Ecto neural progenitor cell (in vitro differentiated cells): ENCODE measurements at regions not wholly inside any gene's neighbourhood (a gene's known extent, or its start where the extent isn't known, plus 50 kb on each side); places are given as distances from the start of the nearest gene placed in this dataset.
"Not testable (repeated sequence)": the region's sequence is repeated elsewhere in the genome, so short reads cannot be mapped to it uniquely, and the experiment has no call there.

Experiments
- DNase-seq: peaks from one replicate; pipeline ENCODE4 v3.0.0-alpha.2; 2018; ENCODE audit warnings: low spot score

DNA sequence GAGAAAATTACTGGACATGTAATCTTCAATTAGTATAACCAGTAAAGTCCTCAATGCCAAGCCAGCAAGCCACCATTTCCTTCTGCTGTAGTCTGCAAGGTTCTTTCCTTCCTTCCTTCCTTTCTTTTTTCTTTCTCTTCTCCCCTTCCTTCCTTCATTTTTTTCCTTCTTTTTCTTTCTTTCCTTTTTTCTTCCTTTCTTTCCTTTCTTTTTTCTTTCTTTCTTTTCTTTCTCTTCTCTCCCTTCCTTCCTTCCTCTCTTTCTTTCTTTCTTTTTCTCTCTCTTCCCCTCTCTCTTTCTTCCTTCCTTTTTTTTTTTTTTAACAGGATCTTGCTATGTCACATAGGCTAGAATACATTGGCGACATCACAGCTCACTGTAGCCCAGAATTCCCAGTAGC, 369.8 kb downstream of the SEMA3D start:
- no peak for DNase-seq

DNA sequence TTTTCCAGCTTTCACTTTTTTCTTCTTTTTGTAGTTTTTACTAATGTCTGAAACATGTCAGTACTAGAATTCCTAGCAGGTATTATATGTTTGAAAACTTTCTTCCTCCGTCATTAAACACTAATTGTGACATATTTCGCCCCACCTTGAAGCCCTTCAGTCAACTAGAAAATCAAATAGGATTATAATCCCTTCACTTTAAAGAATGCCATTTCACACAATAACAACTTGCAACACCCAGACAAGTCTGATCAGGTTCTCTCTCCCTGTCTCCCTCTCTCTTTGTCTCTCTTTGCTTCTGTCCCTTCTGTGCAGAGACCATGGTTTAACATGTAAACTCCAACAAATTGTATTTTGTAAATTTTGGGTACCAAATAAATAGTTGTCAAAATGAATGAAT, 373.5 kb downstream of the SEMA3D start:
- no peak for DNase-seq

DNA sequence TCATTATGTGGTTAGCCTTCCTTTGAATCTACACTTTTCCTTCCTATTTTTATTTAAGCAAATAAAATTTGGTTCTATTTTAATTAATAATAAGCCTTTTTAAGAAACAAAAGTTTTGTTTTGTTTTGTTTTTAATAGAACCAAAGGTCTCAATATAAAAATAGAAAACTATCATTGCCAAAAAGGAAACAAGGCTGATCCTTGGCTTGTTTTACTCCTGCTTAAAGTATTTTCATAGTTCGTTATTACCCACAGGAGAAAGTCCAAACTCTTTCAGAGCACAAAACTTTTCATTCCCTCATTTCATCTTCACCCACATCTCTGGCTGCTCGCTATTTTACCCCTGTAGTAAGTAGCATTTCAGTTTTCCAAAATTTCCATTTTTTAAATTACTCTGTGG, 374.8 kb downstream of the SEMA3D start:
- DNase-seq, result no peak

DNA sequence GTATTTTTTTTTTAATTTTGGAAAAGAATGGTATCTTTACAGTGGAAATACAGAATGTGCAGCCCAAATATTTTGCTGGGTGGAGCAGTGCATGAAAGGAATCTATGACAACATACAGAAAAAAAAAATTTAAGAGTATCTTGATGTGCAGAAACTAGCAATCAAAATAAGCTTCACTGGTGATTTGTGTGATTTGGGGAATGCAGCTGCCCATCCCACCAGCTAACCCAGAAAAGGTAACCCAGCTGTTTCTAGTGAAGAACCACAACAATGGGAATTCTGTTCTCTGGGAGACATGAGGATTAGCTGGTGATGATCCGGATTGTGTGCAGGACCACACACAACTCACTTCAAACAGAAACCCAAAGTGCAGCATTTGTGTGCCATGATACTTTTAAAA, 375.5 kb downstream of the SEMA3D start:
- DNase-seq, result peak; percentile 52

DNA sequence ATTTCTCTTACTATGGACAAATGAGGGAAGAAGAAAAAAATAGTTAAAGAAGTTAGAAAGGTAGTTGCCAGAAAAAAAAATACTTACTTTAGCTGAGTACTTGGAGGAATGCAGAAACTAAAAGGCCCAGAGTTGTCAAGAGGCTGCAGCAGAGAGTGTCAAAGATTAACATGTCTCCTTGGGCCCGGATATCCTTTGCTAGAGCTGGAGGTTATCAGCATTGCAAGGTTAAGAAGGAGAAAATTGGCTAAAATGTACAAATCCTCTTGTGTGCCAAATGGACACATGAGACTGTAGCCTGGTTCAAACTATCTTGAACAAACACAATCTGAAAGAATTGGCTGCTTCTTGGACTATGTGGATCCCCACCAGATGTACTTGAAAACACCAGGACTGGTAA, 377.0 kb downstream of the SEMA3D start:
- no peak for DNase-seq

DNA sequence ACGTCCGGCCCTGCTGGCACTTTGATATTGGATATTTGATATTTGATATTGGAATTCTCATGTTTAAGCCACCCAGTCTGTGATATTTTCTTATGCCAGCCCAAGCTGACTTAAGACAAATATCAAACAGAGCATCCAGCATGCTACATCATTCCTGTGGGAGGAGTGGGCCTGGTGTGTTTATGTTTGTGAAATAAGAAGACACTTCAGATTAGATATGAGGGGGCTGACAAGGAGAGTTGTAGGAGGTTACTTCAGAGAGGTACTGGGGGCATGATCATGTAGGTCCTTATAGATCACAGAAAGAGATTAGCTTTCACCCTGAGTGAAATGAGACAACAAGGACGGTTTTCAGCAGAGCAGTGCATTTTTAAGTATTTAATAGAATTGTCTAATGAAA, 382.9 kb downstream of the SEMA3D start:
- DNase-seq, result no peak

DNA sequence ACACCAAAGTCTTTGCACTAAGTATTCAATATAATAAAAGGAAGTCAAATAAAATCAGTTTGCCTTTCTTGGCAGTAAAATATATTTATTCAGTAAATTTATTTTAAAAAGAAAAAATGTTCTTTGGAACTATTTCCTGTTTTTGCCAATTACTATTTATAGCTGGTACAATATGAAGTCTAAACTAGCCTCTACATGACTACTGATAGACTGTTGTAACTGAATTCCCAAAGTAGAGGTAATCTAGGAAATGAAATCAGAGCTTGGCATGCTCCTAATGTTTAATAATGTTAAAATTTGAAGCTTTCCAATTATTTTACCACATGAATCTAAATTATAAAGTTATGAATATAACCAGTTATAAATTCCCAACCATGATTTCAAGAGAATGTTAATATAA, 385.5 kb downstream of the SEMA3D start:
- DNase-seq, result no peak

DNA sequence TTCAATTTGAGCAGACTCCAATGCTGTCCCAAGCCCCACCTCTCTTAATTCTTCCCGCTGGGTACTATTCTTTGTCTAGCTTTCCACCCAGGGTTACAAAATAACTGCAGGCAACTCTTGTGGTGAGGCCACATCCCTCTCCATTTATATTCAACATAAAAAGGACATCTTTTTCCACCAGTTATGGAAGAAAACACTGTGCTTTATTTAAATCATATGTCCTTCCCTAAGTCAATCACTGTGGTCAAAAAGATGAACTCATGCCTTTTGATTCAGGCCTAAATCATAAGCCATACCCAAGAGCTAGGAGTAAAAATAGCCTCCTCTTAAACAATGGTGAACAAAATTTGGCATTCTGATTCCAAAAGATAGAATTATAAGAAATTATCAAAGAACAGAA, 386.0 kb downstream of the SEMA3D start:
- DNase-seq, result no peak

DNA sequence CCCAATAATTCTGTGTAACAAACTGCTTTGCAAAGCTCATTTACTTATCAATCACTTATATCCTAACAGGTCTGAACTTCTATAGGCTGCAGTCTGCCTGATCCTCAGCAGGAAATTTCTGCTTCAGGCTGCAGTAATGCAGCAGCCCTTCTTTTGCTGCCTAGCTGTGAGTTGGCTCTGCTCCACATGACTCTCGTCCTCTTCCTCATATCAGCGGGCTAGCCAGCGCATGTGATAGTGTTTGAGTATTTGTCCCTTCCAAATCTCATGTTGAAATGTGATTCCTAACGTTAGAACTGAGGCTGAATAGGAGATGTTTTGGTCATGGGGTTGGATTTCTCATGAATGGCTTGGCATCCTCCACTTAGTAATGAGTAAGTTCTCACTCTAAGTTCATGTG, 387.8 kb downstream of the SEMA3D start:
- no peak for DNase-seq

DNA sequence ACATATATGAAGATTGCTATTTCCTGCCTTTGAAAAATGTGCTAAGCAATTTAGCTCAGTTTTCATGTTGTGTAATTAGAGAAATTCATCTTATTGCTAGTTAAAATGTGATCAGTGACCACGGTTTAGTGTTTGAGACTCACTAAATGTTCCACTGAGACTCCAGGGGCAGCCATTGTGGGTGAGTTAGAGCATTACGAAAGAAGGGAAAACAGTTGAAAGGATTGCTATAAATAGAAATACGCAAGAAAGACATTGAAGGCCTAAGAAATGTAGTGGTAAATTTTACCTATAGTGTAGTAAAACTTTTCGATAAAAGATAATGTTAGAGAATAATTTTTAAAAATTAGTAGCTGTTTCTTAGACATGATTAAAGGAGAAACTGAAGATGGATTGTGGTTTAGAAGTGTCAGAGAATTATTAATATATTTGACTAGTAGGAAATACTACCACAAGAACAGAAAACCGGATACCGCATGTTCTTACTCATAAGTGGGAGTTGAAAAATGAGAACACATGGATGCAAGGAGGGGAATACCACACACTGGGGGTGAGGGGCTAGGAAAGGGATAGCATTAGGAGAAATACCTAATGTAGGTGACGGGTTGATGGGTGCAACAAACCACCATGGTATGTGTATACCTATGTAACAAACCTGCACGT, 394.5 kb downstream of the SEMA3D start:
- no peak for DNase-seq

DNA sequence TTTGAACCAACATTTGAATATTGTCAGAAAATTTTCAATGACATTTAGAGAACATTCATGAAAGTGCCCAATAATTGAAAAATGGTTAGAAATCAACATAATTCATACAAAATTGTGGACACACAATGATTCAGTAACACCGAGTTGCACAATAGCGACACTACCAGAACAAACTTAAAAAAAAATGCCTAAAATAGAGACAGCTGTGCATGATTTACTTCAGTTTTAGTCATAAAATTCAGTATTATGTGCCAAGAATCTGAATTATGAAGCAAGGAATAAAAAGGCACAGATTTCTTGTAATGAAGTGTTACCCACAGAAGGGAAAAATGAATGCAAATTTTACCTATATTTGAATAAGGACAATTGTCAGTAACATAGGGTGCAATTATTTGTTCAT, 396.0 kb downstream of the SEMA3D start:
- no peak for DNase-seq

DNA sequence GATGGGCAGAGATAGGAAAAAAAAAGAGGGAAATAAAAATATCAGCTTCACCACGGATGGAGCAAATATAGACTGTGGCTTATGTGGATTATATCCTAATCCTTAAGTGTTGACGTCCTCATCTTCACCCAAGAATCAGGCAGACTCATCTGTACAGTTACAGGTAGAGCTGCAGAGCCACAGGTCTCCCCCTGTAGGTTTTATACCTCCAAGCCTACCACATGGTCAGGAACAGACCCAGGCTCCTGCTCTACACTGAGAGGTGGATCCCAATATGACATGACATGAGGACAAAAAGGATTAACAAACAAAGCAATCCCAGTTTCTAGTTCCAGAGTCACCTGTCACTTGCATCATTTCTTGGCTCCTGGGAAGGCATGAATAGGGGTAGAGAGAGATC, 400.8 kb downstream of the SEMA3D start:
- no peak for DNase-seq

DNA sequence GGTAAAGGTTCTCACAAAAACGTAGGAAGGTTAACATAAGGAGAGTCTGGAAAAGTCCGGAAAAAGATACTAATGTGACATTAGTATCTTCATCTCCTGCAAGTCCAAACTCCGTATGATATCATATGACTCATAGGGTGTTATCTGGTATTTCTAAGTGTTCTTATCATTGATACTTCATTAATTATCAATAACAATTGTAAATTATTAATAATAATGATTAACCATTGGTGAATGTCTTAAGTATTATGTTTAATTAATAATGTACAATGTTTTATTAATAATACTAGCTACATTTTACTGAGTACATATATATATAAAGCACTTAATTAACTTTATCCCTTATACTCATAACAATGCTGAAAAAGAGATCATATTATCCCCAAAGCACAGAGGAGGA, 402.4 kb downstream of the SEMA3D start:
- DNase-seq, result no peak

DNA sequence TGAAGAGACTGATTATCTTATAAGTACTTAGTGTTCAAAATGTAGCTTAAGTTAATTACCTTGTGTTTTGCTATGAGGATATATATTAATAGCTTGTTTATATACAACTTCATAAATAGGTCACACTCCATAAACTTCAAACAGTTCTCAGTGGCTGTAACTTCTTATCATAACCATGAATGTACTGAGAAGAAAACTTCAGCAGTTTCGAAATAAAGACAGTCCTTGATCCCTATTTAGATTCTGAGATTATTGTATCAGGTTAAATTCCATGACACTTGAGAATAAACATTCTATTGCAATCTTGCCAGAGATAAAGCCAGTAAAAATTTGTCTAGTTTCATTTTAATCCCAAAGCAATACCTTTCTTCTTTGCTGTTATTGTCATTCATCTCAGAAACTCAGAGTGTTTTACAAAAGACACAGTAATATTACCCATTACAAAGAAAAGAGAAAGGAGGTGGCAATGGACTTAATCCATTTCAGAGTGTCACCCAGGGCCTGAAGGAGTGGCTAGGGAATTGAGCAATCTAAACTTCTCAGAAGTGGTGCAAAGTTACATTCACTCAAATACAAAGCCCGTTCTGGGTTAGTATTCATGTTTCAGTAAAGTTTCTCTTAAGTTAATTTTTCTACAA, 403.6 kb downstream of the SEMA3D start:
- no peak for DNase-seq

DNA sequence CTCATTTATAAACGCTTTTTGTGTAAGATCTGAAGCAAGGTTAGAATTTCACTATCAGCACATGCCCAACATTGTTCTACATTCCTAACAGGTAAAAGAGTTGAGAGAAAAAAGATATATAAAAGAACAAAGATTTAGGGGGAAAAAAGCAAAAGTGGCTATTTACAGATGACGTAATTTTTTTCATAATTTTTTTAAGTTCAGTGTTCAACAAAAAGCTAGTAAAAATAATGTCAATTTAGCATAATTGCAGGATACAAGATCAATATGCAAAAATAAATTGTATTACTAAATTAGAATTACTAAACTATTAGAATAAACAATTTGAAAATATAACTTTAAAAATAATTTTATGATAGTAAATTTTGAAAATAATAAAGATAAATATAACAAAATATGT, 405.0 kb downstream of the SEMA3D start:
- no peak for DNase-seq

DNA sequence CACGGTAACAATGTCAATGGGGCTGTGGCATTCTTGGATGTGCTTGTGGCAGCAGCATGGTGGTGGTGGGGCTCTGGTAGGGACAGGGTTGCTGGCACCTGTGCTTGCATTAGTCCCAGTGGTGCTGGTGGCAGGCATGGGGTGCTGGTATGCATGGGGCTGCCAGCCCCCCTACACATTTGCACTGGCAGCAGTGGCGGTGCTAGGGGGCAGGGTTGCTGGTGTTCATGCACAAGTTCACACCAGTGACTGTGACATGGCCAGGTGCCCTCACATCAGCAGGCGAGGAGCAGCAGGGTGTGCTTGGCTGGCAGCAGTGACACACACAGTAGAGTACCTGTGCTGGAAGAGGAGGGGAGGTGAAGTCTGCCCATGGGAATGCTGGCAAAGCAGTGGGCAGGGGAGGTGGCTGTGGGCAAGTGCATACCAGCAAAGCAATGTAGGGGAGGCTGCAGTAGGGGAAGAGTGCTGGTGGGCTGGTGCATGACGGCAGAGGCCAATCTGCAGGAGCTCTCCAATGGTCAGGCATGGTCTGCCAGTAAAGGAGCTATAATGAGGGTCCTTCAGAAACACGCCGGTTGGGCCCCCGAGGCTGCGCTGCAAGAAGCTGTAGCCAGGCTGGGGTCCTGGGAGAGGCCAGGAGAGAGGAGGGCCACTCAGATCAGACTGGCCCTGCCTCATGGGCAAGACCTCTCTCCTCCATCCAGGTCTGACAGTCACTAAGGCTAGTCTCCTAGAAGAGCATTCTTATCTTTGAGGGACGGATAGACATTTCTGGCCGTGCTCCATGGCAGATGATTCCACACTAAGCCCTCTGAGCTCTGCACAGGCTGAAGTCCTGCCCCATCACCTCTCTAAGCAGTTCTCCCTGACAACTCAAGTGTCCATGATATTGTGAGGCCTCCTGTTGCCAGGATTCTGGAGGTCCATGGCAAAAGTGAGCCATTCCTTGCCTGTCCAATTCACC, 406.4 kb downstream of the SEMA3D start:
- no peak for DNase-seq

DNA sequence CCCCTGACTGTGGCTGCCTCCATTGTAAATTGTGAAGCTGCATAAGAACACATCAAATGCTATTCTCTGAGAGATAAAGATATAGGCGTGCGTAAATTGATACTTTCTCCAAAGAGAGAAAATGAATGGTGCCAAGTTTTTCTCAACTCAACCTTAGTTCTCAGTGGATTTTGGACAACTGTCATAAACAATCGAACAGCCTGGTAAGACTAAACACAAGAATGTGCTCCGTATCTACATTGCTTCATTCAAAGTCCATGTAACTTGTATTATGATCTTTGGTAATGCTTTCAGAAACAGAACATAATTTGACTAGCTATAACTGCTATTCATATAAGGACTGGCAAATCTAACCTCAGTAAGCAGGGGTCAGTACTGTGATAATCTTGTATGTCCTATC, 429.1 kb downstream of the SEMA3D start:
- no peak for DNase-seq

DNA sequence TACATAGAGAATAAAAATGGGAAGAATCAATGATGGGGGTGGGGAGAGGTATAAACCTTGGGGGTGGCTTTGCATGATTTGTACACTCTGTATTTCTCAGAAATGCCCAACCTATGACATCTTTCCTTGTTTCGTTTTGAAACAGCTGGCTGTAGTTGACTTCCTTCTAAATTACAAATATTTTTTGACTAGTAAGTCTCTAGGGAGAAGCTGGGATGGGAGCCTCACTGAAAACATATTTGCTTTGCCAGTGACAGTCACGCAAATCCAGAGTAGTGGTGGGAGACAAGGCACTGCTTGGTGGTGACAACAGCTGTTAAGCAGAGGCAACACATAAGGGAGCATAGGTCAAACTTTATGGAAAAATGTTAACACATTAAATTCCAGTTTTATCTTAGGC, 440.5 kb downstream of the SEMA3D start:
- no peak for DNase-seq

DNA sequence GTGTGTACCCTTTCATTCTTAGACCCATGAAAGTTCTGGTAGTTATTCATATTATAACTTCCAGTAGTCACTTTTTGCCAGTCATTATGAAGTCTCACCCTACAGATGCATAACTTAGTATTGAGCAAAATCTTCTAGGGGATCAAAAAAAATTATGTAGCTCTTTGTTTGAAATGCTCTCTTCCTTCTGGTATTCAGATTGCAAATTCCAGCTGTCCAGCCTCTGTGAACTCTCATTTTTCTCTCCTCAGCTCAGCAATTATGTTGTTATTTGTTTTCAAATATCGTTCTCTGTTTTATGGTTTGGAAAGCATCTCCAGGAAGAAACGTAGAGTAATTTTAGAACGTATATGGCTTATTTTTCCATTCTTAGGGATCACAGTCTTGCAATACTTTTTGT, 442.5 kb downstream of the SEMA3D start:
- DNase-seq, result no peak

DNA sequence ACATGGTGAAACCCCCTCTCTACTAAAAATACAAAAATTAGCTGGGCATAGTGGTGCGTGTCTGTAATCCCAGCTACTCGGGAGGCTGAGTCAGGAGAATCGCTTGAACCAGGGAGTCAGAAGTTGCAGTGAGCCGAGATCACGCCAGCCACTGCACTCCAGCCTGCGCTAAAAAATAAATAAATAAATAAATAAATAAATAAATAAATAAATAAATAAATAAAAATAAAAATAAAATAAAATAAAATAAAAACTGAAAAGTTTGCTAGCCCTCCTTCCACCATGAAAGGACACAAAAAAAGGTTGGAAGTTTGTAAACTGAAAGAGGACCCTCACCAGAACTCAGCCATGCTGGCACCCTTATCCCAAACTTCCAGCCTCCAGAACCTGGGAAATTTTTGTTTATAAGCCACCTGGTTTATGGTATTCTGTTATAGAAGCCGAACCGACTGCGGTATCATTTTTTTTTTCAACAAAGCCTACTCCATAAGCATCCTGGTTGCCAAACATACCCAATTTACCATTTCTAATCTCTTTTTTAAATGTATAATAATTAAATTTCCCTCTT, 448.2 kb downstream of the SEMA3D start:
- no peak for DNase-seq

DNA sequence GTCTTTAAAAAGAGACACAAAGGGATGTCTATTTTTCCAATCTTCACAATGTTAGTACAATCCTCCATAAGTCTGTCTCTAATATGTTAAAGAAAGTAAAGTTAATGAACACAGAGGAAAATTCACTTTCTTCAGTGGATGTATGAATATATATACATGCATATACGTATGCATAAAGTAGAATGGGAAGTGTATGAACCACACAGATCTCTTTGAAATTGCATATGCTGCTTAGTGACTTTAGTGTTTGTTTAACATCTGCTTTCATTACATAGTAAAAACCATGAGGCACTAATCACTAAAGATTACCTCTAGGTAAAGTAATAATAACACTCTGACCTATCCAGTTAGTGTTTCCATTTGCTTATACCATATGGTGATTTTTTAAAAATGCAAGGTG, 451.2 kb downstream of the SEMA3D start:
- DNase-seq, result no peak

DNA sequence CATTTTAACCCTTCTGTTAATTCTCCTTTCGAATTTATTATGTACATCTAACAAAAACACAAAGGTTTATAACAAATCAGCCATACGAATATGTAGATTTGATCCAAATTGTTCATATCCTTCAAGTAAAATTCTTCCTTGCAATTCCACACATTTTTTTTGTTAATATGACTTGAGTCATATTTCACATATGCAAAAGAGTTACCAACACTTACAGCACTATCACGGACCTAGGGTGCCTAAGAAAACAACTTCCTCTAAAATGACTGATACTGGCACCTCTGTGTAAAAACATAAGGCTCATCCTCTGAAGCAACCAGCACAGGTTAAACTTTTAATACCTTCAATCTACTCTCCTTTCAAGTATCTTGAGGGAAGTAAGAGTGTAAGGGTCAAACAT, 451.8 kb downstream of the SEMA3D start:
- no peak for DNase-seq

DNA sequence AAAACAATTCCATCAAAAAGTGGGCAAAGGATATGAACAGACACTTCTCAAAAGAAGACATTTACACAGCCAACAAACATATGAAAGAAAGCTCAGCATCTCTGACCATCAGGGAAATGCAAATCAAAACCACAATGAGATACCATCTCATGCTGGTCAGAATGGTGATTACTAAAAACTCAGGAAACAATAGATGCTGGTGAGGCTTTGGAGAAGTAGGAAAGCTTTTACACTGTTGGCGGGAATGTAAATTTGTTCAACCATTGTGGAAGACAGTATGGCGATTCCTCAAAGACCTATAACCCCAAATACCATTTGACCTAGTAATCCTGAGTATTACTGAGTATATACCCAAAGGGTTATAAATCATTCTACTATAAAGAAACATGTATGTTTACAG, 452.9 kb downstream of the SEMA3D start:
- DNase-seq, result not testable (repeated sequence)
